ENCODE measurements at regions not wholly inside any gene's neighbourhood (a gene's known extent, or its start where the extent isn't known, plus 50 kb on each side); places are given as distances from the start of the nearest gene placed in this dataset.

- TF ChIP-seq CTCF (IDR thresholded peaks at IDR 0.05) (no peak), POLR2A (IDR thresholded peaks at IDR 0.05) (no peak)
These were observed 294.2 kb upstream of the SEMA6D start for GRCh38 chr15:47422881-47423665.

All from thyroid gland (tissue), 4 donors.